COLO829 (cell line): ENCODE measurements at regions not wholly inside any gene's neighbourhood (a gene's known extent, or its start where the extent isn't known, plus 50 kb on each side); places are given as distances from the start of the nearest gene placed in this dataset.
"Not testable (repeated sequence)": the region's sequence is repeated elsewhere in the genome, so short reads cannot be mapped to it uniquely, and the experiment has no call there.

Experiments
- DNase-seq: peaks from one replicate; pipeline ENCODE4 v3.0.0; 2012; ENCODE audit warnings: low spot score

- not testable (repeated sequence) for DNase-seq
Observed at GRCh38 chr10:46803082-46803481, 108.1 kb upstream of the PTPN20 start.

DNA sequence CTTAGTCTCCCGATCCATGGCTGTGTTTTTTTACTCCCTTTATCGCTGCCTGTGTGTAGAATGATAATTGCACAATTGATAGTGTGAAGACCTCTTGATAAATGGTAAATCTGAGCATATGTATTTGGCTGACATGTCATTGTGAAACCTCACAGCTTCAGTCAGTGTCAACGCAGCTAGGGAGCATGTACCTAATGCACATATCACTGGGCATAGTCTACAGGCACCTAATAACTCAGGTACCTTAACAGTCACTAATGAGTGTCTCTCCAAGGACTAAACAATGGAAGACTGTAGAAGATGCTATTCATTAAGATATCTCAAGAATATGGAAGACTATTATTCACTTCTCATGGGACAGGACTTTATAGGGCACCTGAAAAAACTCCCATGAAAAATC lies 101.0 kb upstream of the PTPN20 start:
- DNase-seq, result not testable (repeated sequence)

DNA sequence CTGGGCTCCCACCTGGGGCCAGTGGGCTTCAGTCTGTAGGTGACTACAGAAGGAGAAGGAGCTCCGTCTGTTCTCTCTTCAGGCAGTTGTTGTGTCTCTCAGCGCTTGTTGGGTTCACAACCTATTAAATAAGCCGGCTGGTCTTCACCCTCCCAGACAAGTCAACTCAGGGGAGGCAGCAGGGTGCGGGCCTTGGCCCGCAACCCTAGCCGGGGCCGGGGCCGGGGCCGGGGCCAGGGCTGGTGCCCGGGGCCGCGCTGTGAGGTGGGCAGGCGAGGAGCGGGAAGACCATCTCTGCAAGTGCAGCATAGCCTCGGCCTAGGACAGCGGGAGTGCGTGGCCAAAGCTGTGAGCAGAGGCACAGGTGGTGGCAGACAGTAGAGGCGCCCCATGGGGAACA lies 95.1 kb upstream of the PTPN20 start:
- DNase-seq, result not testable (repeated sequence)

DNA sequence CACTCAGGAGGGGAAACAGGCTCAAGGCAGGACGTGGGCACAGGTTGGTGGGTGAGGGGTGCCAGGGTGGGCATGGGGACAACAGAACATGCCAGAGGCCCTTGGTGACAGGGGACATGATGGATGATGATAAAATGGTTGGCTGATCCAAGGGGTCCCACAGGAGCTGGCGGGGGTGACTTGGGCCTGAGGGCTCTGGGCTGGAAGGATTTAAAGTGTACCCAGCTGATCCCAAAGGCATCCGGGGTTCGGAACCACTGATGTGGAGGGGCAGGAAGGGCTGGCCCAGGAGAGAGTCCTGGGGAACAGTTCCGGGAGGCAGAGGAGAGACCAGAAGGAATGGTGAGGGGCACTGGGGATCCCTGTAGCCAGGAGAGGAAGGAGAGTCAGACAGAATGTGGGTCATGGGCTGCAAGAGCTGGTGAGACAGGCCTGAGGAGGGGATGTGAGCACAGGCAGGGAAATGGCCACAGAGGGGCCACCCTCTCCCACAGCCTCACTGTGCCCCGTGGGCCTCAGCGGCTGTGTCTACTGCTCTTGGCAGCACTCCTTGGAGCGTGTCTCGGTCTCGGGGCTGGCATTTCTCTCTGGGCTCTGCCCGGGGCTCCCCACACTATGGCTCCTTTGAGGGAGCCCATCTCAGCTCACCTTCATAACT lies 70.7 kb upstream of the PTPN20 start:
- not testable (repeated sequence) for DNase-seq

- not testable (repeated sequence) for DNase-seq
Observed at GRCh38 chr10:46841051-46841593, 70.1 kb upstream of the PTPN20 start.

DNA sequence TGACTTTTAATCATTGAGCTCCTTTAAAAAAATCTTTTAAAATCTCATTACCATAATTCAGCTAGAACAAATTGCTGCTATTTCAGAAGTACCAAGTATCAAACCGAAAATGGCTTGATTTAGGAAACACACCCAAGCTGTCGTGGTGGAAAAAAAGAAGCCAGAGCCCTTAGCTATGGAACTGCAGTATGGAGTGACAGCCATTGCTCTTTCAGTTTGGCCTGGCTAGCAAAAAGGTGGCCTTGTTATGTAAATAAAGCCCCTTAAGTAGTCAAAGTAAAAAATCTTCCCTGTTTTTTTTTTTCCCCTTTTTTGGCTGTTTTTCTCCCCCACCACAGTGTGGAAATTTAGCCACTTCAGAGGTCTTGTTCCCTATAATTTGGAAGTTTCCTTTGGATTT lies 66.0 kb upstream of the PTPN20 start:
- not testable (repeated sequence) for DNase-seq

GRCh38 chr10:46845640-46846039 lies 65.6 kb upstream of the PTPN20 start:
- not testable (repeated sequence) for DNase-seq

GRCh38 chr10:46860753-46861152 lies 50.5 kb upstream of the PTPN20 start:
- not testable (repeated sequence) for DNase-seq
